A549 (cell line): ENCODE measurements at regions not wholly inside any gene's neighbourhood (a gene's known extent, or its start where the extent isn't known, plus 50 kb on each side); places are given as distances from the start of the nearest gene placed in this dataset.

ENCODE experiments used
- ATAC-seq, 2 experiments: fragments of 200-7000 bp in 1 of 2; fragments of >200 bp in 1 of 2; cut with Nextera tagmentation in 1 of 2; cut with Tn5 transposase in 1 of 2; 3 replicates each; pipeline versions ENCODE4 v1.8.0 to v1.9.1; 2018 to 2020; ENCODE audit warnings: mild to moderate bottlenecking in 1 of 2, moderate library complexity in 1 of 2
- CTCF ChIA-PET: fragments of 300-600 bp; sonication (Branson Sonifier 250); formaldehyde crosslinking; extraction: SDS; loops from one replicate; lab custom pipeline; 2021; ENCODE audit warnings: antibody characterized with exemption, inconsistent platforms; lab: Yijun Ruan, JAX
- POLR2A ChIA-PET: fragments of 350-600 bp; formaldehyde crosslinking; extraction: SDS; loops from one replicate; lab custom pipeline; 2021; ENCODE audit warnings: antibody characterized with exemption, inconsistent platforms; lab: Yijun Ruan, JAX
- DNase-seq, 2 experiments: peaks; one replicate each; pipeline versions ENCODE4 v3.0.0 to v3.0.0-alpha.2; 2011 to 2016; ENCODE audit warnings: low read depth in 1 of 2, low spot score in 1 of 2
- FAIRE-seq: peaks from 2 replicates; lab custom pipeline; 2011; peaks lifted over from hg19 to GRCh38; lab: Jason Lieb, UNC
- H3K27ac ChIP-seq, 2 experiments: fragments of >200 bp; sonication (Bioruptor Twin); formaldehyde crosslinking; 3 replicates each; pipeline ENCODE4 v1.5.1; 2016 to 2017
- H3K4me1 ChIP-seq: fragments of >200 bp; sonication (Bioruptor Twin); formaldehyde crosslinking; 3 replicates; pipeline ENCODE4 v1.6.1; 2016
- H3K4me2 ChIP-seq: fragments of >200 bp; sonication (Bioruptor Twin); formaldehyde crosslinking; 3 replicates; pipeline ENCODE4 v1.6.1; 2016
- H3K4me3 ChIP-seq: fragments of >200 bp; sonication (Bioruptor Twin); formaldehyde crosslinking; 3 replicates; pipeline ENCODE4 v1.5.1; 2016
- H3K9me3 ChIP-seq: fragments of >200 bp; sonication (Bioruptor Twin); formaldehyde crosslinking; 3 replicates; pipeline ENCODE4 v1.6.1; 2016
- BHLHE40 ChIP-seq: IDR thresholded peaks from 2 replicates; pipeline ENCODE4 v1.6.1; 2012; ENCODE audit warnings: low read depth, low read length, inconsistent platforms
- CBX2 ChIP-seq: fragments of 200-600 bp; sonication (generic); IDR thresholded peaks from 2 replicates; pipeline ENCODE4 v1.6.1; 2016; ENCODE audit warnings: low read depth, mild to moderate bottlenecking, borderline replicate concordance
- CEBPB ChIP-seq, 2 experiments: fragments of >200 bp in 1 of 2; sonication (Bioruptor Twin) in 1 of 2; formaldehyde crosslinking in 1 of 2; IDR thresholded peaks; 2 replicates each; pipeline ENCODE4 v1.6.1; 2012 to 2016
- CHD4 ChIP-seq: fragments of 200-600 bp; sonication (generic); IDR thresholded peaks from 2 replicates; pipeline ENCODE4 v1.6.1; 2016; ENCODE audit warnings: antibody characterized with exemption, mild to moderate bottlenecking, borderline replicate concordance
- EP300 ChIP-seq, 2 experiments: fragments of >200 bp; sonication (Bioruptor Twin); formaldehyde crosslinking; IDR thresholded peaks; 2 replicates in 1 of 2; 3 replicates in 1 of 2; pipeline ENCODE4 v1.6.1; 2016 to 2017
- FOSL2 ChIP-seq, 2 experiments: fragments of 450-650 bp in 1 of 2; fragments of >200 bp in 1 of 2; sonication (Bioruptor Twin) in 1 of 2; formaldehyde crosslinking; IDR thresholded peaks; 2 replicates each; pipeline versions ENCODE4 v1.5.0 to v1.6.1; 2016 to 2020; ENCODE audit warnings: mild to moderate bottlenecking in 1 of 2, moderate library complexity in 1 of 2
- GATA3 ChIP-seq: IDR thresholded peaks from 2 replicates; pipeline ENCODE4 v1.6.1; 2012; ENCODE audit warnings: borderline replicate concordance
- HEYL ChIP-seq: fragments of 250-450 bp; sonication (Bioruptor Pico); IDR thresholded peaks from 2 replicates; pipeline ENCODE4 v1.8.0; 2021; ENCODE audit warnings: mild to moderate bottlenecking, moderate library complexity
- HOXB13 ChIP-seq: fragments of 250-450 bp; sonication (Bioruptor Pico); IDR thresholded peaks from 2 replicates; pipeline ENCODE4 v1.5.0; 2020; ENCODE audit warnings: low read depth, mild to moderate bottlenecking, moderate library complexity
- HOXB5 ChIP-seq: fragments of 250-450 bp; sonication (Bioruptor Pico); IDR thresholded peaks from 2 replicates; pipeline ENCODE4 v1.5.0; 2020; ENCODE audit warnings: mild to moderate bottlenecking, moderate library complexity
- JUN ChIP-seq, 2 experiments: fragments of >200 bp; sonication (Bioruptor Twin); formaldehyde crosslinking; IDR thresholded peaks; 2 replicates in 1 of 2; 3 replicates in 1 of 2; pipeline ENCODE4 v1.6.1; 2016 to 2017
- JUNB ChIP-seq: fragments of >200 bp; sonication (Bioruptor Twin); formaldehyde crosslinking; IDR thresholded peaks from 2 replicates; pipeline ENCODE4 v1.6.1; 2016
- NFE2L2 ChIP-seq: fragments of 150-350 bp; conservative IDR thresholded peaks from 2 replicates; pipeline ENCODE4 v1.6.1; 2014; ENCODE audit warnings: low read length
- RAD21 ChIP-seq, 2 experiments: fragments of >200 bp in 1 of 2; sonication (Bioruptor Twin) in 1 of 2; formaldehyde crosslinking in 1 of 2; IDR thresholded peaks in 1 of 2; conservative IDR thresholded peaks in 1 of 2; 2 replicates in 1 of 2; 3 replicates in 1 of 2; pipeline ENCODE4 v1.6.1; 2012 to 2018; ENCODE audit warnings: inconsistent platforms in 1 of 2
- SMC3 ChIP-seq: fragments of >200 bp; sonication (Bioruptor Twin); formaldehyde crosslinking; IDR thresholded peaks from 3 replicates; pipeline ENCODE4 v1.6.1; 2018; ENCODE audit warnings: inconsistent platforms
- SREBF2 ChIP-seq: fragments of 450-650 bp; IDR thresholded peaks from 2 replicates; pipeline ENCODE4 v1.6.1; 2014; ENCODE audit warnings: mild to moderate bottlenecking, moderate library complexity
- ZC3H11A ChIP-seq: fragments of 450-650 bp; IDR thresholded peaks from 2 replicates; pipeline ENCODE4 v1.6.1; 2014; ENCODE audit warnings: antibody characterized with exemption, mild to moderate bottlenecking
- ZNF302 ChIP-seq: fragments of 250-450 bp; sonication (Bioruptor Pico); IDR thresholded peaks from 2 replicates; pipeline ENCODE4 v1.9.0; 2021; ENCODE audit warnings: inconsistent platforms, mild to moderate bottlenecking, moderate library complexity
- ZSCAN20 ChIP-seq: fragments of 250-450 bp; sonication (Bioruptor Pico); IDR thresholded peaks from 2 replicates; pipeline ENCODE4 v1.8.0; 2022; ENCODE audit warnings: mild to moderate bottlenecking, moderate library complexity
- WGBS: methylation state at CpG from one replicate; pipeline ENCODE4 v1.1.6; 2017; ENCODE audit errors: missing lambda C conversion rate; 5-methylcytosine and 5-hydroxymethylcytosine counted together
- TF ChIP-seq, protein P1 (sequence below): IDR thresholded peaks from 2 replicates; pipeline ENCODE4 v1.6.1; 2012
- TF ChIP-seq, protein P2 (sequence below): IDR thresholded peaks from 2 replicates; pipeline ENCODE4 v1.6.1; 2012
- TF ChIP-seq, protein P3 (sequence below): fragments of >200 bp; sonication (Bioruptor Twin); formaldehyde crosslinking; IDR thresholded peaks from 3 replicates; pipeline ENCODE4 v1.6.1; 2016

DNA sequence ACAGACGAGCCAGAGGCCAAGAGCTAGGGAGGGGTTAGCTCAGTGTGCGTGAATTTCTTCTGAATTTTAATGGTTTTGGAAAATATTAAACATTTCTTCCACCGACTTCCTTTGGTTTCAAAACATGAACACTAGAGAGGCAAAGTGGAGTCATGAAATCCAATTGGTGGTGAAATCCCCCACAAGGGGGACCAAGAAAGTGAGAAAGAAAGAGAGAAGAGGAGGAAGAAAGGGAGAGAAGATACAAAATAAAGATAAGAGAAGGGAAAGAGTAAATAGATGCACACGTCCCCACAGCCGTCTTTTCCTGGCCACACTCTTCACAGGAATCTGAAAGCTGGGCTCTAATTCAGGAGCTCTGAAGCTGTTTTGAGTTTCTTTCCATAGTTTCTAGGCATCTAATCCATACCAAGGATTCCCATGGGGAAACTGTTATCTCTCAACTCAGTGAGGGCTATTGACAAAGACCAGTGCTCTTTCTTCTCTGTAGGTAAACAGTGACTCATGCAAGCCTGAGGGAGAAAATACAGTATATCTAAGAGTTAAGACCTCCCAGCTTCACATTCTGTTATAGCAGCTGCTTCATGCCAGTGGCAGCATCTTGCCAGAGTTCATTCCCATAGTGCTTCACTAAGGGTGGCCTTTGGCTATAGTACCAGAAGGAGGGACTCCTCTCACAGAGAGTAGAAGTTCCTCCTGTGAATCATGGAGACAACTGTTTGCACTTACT is 115.8 kb upstream of the LIFR start:
- WGBS, result 46% methylated on average over 5 of the region's 5 CpGs
- peak; percentile 48 to 85 for DNase-seq
- no peaks in the 10 kb centered on the region for H3K9me3 ChIP-seq
- H3K4me2 ChIP-seq, result peak overlapping the region; percentile 79
- H3K4me3 ChIP-seq, result no peak overlapping the region
- TF ChIP-seq, protein P1, sequence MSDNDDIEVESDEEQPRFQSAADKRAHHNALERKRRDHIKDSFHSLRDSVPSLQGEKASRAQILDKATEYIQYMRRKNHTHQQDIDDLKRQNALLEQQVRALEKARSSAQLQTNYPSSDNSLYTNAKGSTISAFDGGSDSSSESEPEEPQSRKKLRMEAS, result 0 out of 2 replicates have a peak, but pooled peaks have one; percentile 18
- TF ChIP-seq SREBF2 (no peak), EP300 (IDR thresholded peaks at IDR 0.05) (peak in 1 of 2 experiments; percentile 64; a peak in 2 of 5 replicates), GATA3 (peak; percentile 85), CBX2 (no peak), SMC3 (peak; percentile 19; the same call in 1 of the 3 replicates), BHLHE40 (no peak), JUN (IDR thresholded peaks at IDR 0.05) (peak; percentile 31 to 41; a peak in 2 of 5 replicates), RAD21 (conservative IDR thresholded peaks at IDR 0.05 in 1 of 2, IDR thresholded peaks at IDR 0.05 in 1 of 2) (peak; percentile 11 to 41; a peak in 3 of 5 replicates), CEBPB (IDR thresholded peaks at IDR 0.05) (peak in 1 of 2 experiments; percentile 54; a peak in 1 of 4 replicates), HEYL (no peak), ZC3H11A (no peak), FOSL2 (IDR thresholded peaks at IDR 0.05) (peak; percentile 79), FOSL2 (CRISPR knock-in tag; IDR thresholded peaks at IDR 0.05) (peak; percentile 88), JUNB (peak; percentile 84), CHD4 (no peak)
- TF ChIP-seq, protein P2, sequence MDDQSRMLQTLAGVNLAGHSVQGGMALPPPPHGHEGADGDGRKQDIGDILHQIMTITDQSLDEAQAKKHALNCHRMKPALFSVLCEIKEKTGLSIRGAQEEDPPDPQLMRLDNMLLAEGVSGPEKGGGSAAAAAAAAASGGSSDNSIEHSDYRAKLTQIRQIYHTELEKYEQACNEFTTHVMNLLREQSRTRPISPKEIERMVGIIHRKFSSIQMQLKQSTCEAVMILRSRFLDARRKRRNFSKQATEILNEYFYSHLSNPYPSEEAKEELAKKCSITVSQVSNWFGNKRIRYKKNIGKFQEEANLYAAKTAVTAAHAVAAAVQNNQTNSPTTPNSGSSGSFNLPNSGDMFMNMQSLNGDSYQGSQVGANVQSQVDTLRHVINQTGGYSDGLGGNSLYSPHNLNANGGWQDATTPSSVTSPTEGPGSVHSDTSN, result no peak
- TF ChIP-seq, protein P3, sequence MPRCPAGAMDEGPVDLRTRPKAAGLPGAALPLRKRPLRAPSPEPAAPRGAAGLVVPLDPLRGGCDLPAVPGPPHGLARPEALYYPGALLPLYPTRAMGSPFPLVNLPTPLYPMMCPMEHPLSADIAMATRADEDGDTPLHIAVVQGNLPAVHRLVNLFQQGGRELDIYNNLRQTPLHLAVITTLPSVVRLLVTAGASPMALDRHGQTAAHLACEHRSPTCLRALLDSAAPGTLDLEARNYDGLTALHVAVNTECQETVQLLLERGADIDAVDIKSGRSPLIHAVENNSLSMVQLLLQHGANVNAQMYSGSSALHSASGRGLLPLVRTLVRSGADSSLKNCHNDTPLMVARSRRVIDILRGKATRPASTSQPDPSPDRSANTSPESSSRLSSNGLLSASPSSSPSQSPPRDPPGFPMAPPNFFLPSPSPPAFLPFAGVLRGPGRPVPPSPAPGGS, result peak; percentile 31; the same call in 1 of the 3 replicates
- ATAC-seq, result peak; percentile 90 to 96
- peak overlapping the region; percentile 72 to 73 for H3K27ac ChIP-seq
- FAIRE-seq, result peak; percentile 61
- peaks cover 35% of the 10 kb centered on the region for H3K4me1 ChIP-seq
- ChIA-PET CTCF (interaction anchor here (1.5 to 6.5 kb wide), 2 partner anchors 122 to 231 kb away, joined by 3 to 27 read pairs; no protein-coding TSS in a partner anchor), POLR2A (interaction anchor here (1.0 kb wide), 1 partner anchor 64 kb away, joined by 3 read pairs; no protein-coding TSS in a partner anchor)

DNA sequence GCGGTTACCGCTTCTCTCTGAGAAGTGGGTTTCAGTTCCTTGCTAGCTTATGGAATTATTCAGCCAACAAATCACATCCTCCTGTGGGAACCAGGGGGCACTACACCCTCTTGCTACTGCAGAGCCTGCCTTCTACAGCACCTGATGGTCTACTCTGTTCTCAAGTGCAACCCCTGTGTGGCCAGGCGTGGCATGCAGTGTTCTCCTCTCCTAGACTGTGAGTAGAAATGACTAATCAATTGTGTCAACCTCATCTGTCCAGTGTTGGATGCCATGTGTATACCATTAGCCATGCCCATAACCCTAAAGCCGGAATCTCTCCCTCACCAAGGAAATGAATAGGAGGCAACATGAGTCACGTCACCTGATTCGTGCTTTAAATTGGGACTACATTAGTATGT is 117.2 kb upstream of the LIFR start:
- peak in 1 of 2 experiments; percentile 56; a peak in 3 of 6 replicates for ATAC-seq
- peak in 1 of 2 experiments; percentile 50 for DNase-seq
- TF ChIP-seq HOXB13 (CRISPR knock-in tag) (no peak), ZSCAN20 (CRISPR knock-in tag) (no peak), RAD21 (conservative IDR thresholded peaks at IDR 0.05 in 1 of 2, IDR thresholded peaks at IDR 0.05 in 1 of 2) (peak in 1 of 2 experiments; percentile 37; a peak in 1 of 5 replicates), JUNB (no peak), HOXB5 (CRISPR knock-in tag) (no peak)
- Histone ChIP-seq H3K4me2 (no peak overlapping the region), H3K27ac (peak overlapping the region; percentile 43 to 61; a peak in 4 of 6 replicates), H3K4me1 (peaks cover 35% of the 10 kb centered on the region), H3K9me3 (no peaks in the 10 kb centered on the region), H3K4me3 (no peak overlapping the region)
- no peak for FAIRE-seq
- ChIA-PET CTCF (interaction anchor here (1.2 to 6.5 kb wide), 5 partner anchors 9 to 232 kb away, joined by 3 to 27 read pairs (median 4); no protein-coding TSS in a partner anchor), POLR2A (no interaction called here)
- WGBS, result 95% methylated on average over 6 of the region's 6 CpGs

DNA sequence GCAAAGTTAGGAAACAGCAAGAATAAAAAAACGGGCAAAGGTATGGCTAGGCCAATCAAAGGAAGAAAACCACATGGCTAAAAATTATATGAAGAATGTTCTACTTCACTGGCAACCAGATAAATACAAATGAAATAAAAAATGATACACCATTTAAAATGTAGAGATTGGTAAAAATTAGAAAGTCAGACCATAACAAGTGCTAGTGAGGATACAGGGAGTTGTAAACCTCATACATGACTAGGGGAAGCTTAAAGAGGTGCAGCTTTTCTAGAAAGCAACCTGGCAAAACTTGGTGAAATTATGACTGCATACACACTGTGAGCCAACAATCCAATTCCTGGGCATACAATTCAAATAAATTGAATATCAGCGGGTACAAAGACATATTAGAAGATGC is 119.0 kb upstream of the LIFR start:
- Histone ChIP-seq H3K9me3 (no peaks in the 10 kb centered on the region), H3K4me1 (peaks cover 31% of the 10 kb centered on the region), H3K4me3 (no peak overlapping the region), H3K27ac (no peak overlapping the region), H3K4me2 (no peak overlapping the region)
- TF ChIP-seq GATA3 (no peak), SMC3 (no peak), NFE2L2 (no peak), ZNF302 (CRISPR knock-in tag) (no peak)
- CTCF ChIA-PET, result interaction anchor here (6.5 kb wide), 1 partner anchor 234 kb away, joined by 27 read pairs; no protein-coding TSS in a partner anchor
- POLR2A ChIA-PET, result no interaction called here
- ATAC-seq (no peak), FAIRE-seq (no peak), DNase-seq (no peak)
- 78% methylated on average over 2 of the region's 2 CpGs for WGBS
